H9 (cell line): ENCODE measurements at regions not wholly inside any gene's neighbourhood (a gene's known extent, or its start where the extent isn't known, plus 50 kb on each side); places are given as distances from the start of the nearest gene placed in this dataset.

Experiments
- DNase-seq: peaks from one replicate; pipeline ENCODE4 v3.0.0-alpha.2; 2017
- H2AFZ ChIP-seq: one replicate; pipeline ENCODE4 v1.6.1; 2013; ENCODE audit warnings: mild to moderate bottlenecking, low read length, control low read depth, moderate library complexity
- H2AK5ac ChIP-seq: 2 replicates; pipeline ENCODE4 v1.6.1; 2013; ENCODE audit warnings: low read length, control low read depth, mixed read lengths; ENCODE audit not compliant: insufficient read length
- H2BK120ac ChIP-seq: one replicate; pipeline ENCODE4 v1.6.1; 2013; ENCODE audit warnings: low read depth, mild to moderate bottlenecking, low read length, control low read depth, inconsistent platforms; ENCODE audit not compliant: poor library complexity, severe bottlenecking
- H2BK12ac ChIP-seq: 2 replicates; pipeline ENCODE4 v1.6.1; 2013; ENCODE audit warnings: low read length, control low read depth, mixed read lengths, low read depth; ENCODE audit not compliant: insufficient read length
- H2BK15ac ChIP-seq: 2 replicates; pipeline ENCODE4 v1.6.1; 2013; ENCODE audit warnings: low read depth, low read length, control low read depth
- H2BK20ac ChIP-seq: one replicate; pipeline ENCODE4 v1.6.1; 2013; ENCODE audit warnings: low read depth, mild to moderate bottlenecking, low read length, control low read depth, inconsistent platforms; ENCODE audit not compliant: poor library complexity, severe bottlenecking
- H2BK5ac ChIP-seq: 2 replicates; pipeline ENCODE4 v1.6.1; 2013; ENCODE audit warnings: low read length, control low read depth, mixed read lengths; ENCODE audit not compliant: insufficient read length
- H3K14ac ChIP-seq: 2 replicates; pipeline ENCODE4 v1.6.1; 2013; ENCODE audit warnings: low read length, control low read depth; ENCODE audit not compliant: insufficient read depth
- H3K18ac ChIP-seq: 2 replicates; pipeline ENCODE4 v1.6.1; 2013; ENCODE audit warnings: low read depth, mild to moderate bottlenecking, mixed read lengths, low read length, control low read depth; ENCODE audit not compliant: insufficient read length
- H3K23ac ChIP-seq: 2 replicates; pipeline ENCODE4 v1.6.1; 2013; ENCODE audit warnings: low read length, control low read depth, mixed read lengths, low read depth; ENCODE audit not compliant: insufficient read length
- H3K23me2 ChIP-seq: 2 replicates; pipeline ENCODE4 v1.6.1; 2013; ENCODE audit warnings: low read depth, mild to moderate bottlenecking, mixed read lengths, low read length, control low read depth; ENCODE audit not compliant: insufficient read length, poor library complexity, severe bottlenecking
- H3K27ac ChIP-seq: 2 replicates; pipeline ENCODE4 v1.5.1; 2013; ENCODE audit warnings: low read length, control low read depth, mixed read lengths, low read depth; ENCODE audit not compliant: insufficient read length
- H3K27me3 ChIP-seq: 2 replicates; pipeline ENCODE4 v1.6.1; 2013; ENCODE audit warnings: low read length, control low read depth, inconsistent platforms; ENCODE audit not compliant: insufficient read depth
- H3K4ac ChIP-seq: 2 replicates; pipeline ENCODE4 v1.6.1; 2013; ENCODE audit warnings: low read depth, mild to moderate bottlenecking, control low read depth, inconsistent platforms, low read length, moderate library complexity
- H3K4me1 ChIP-seq: 2 replicates; pipeline ENCODE4 v1.6.1; 2013; ENCODE audit warnings: low read length, control low read depth, inconsistent platforms; ENCODE audit not compliant: insufficient read depth
- H3K4me2 ChIP-seq: 2 replicates; pipeline ENCODE4 v1.6.1; 2013; ENCODE audit warnings: low read length, control low read depth, mixed read lengths; ENCODE audit not compliant: insufficient read length, insufficient read depth
- H3K56ac ChIP-seq: 2 replicates; pipeline ENCODE4 v1.6.1; 2013; ENCODE audit warnings: low read depth, mild to moderate bottlenecking, mixed read lengths, low read length, control low read depth; ENCODE audit not compliant: insufficient read length
- H3K79me1 ChIP-seq: 2 replicates; pipeline ENCODE4 v1.6.1; 2013; ENCODE audit warnings: low read depth, mild to moderate bottlenecking, moderate library complexity, low read length, control low read depth, inconsistent platforms; ENCODE audit not compliant: insufficient read depth, poor library complexity, severe bottlenecking
- H3K79me2 ChIP-seq: 2 replicates; pipeline ENCODE4 v1.6.1; 2013; ENCODE audit warnings: low read length, control low read depth, inconsistent platforms; ENCODE audit not compliant: insufficient read depth
- H3K9ac ChIP-seq: 2 replicates; pipeline ENCODE4 v1.6.1; 2013; ENCODE audit warnings: low read length, control low read depth, mixed read lengths; ENCODE audit not compliant: insufficient read length; ENCODE audit errors: extremely low read depth
- H3K9me3 ChIP-seq: one replicate; pipeline ENCODE4 v1.6.1; 2013; ENCODE audit warnings: low read depth, low read length, inconsistent platforms; ENCODE audit not compliant: control insufficient read depth
- H3T11ph ChIP-seq: one replicate; pipeline ENCODE4 v1.6.1; 2013; ENCODE audit warnings: mild to moderate bottlenecking, low read length, control low read depth, inconsistent platforms
- H4K20me1 ChIP-seq: one replicate; pipeline ENCODE4 v1.6.1; 2013; ENCODE audit not compliant: control insufficient read depth, insufficient read length, insufficient read depth
- H4K5ac ChIP-seq: 2 replicates; pipeline ENCODE4 v1.6.1; 2013; ENCODE audit warnings: low read depth, mild to moderate bottlenecking, mixed read lengths, low read length, control low read depth; ENCODE audit not compliant: insufficient read length
- H4K8ac ChIP-seq: replicated peaks from 2 replicates; pipeline ENCODE4 v1.6.1; 2013; ENCODE audit warnings: low read length, control low read depth, mixed read lengths, low read depth; ENCODE audit not compliant: insufficient read length
- H4K91ac ChIP-seq: 2 replicates; pipeline ENCODE4 v1.6.1; 2013; ENCODE audit warnings: low read depth, mild to moderate bottlenecking, moderate library complexity, mixed read lengths, low read length, control low read depth; ENCODE audit not compliant: insufficient read length
- H3K27ac Mint-ChIP-seq, 3 experiments: 2 replicates in 2 of 3; 3 replicates in 1 of 3; pipeline ENCODE4 v1.8.0; 2020 to 2021; ENCODE audit warnings: mixed read lengths in 3 of 3, mild to moderate bottlenecking in 1 of 3, moderate library complexity in 1 of 3
- H3K27me3 Mint-ChIP-seq: 2 replicates; pipeline ENCODE4 v1.8.0; 2021; ENCODE audit warnings: low read depth, mild to moderate bottlenecking, moderate library complexity, mixed read lengths
- H3K36me3 Mint-ChIP-seq, 3 experiments: 2 replicates in 2 of 3; 3 replicates in 1 of 3; pipeline ENCODE4 v1.8.0; 2020 to 2021; ENCODE audit warnings: low read depth in 3 of 3, mixed read lengths in 3 of 3; ENCODE audit not compliant: insufficient read depth in 1 of 3
- H3K4me1 Mint-ChIP-seq, 2 experiments: 2 replicates each; pipeline ENCODE4 v1.8.0; 2020; ENCODE audit warnings: mixed read lengths in 2 of 2
- H3K4me3 Mint-ChIP-seq, 2 experiments: 2 replicates in 1 of 2; 3 replicates in 1 of 2; pipeline ENCODE4 v1.8.0; 2020 to 2021; ENCODE audit warnings: mild to moderate bottlenecking in 2 of 2, mixed read lengths in 2 of 2, moderate library complexity in 1 of 2
- H3K9me3 Mint-ChIP-seq, 2 experiments: 2 replicates in 1 of 2; 3 replicates in 1 of 2; pipeline ENCODE4 v1.8.0; 2020; ENCODE audit warnings: mild to moderate bottlenecking in 2 of 2, mixed read lengths in 2 of 2, moderate library complexity in 1 of 2
- WGBS: extraction: QIAGEN DNeasy Blood & Tissue Kit; methylation state at CpG from one replicate; pipeline ENCODE4 v1.1.7; 2013; ENCODE audit warnings: missing lambda C conversion rate, low lambda C conversion rate, mixed read lengths; ENCODE audit not compliant: insufficient read length; ENCODE audit errors: extremely low coverage; 5-methylcytosine and 5-hydroxymethylcytosine counted together
- TF ChIP-seq, protein P1 (sequence below): fragments of 200-600 bp; sonication (generic); conservative IDR thresholded peaks from 3 replicates; pipeline ENCODE4 v1.8.0; 2021; ENCODE audit warnings: antibody characterized with exemption, mild to moderate bottlenecking

DNA sequence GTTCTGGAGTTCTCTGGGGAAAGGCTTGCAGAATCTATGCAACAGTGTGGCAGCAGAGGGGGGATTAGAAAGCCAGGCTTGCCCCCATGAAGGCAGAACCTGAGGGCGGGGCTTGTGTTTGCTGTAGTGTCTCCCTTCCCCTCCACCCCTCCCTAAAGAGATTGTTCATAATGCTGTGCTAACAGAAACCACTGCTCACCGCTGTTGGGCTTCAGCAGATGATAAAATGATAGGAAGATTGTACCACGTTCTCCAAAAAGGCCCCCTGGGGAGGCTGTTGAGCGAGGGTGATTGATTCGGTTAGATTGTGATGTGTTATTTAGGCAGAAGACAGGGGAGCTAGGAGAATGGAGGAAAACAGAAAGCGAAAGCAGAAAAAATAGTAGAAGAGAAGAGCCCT, 215.2 kb upstream of the NCAM1 start:
- whole genome bisulfite sequencing, result 100% methylated on average over 2 of the region's 6 CpGs
- Histone ChIP-seq H2BK5ac (no peak overlapping the region), H2AFZ (no peak overlapping the region), H4K8ac (no peak overlapping the region), H3K27ac (no peak overlapping the region), H2BK20ac (no peak overlapping the region), H3K18ac (no peak overlapping the region), H3K56ac (no peak overlapping the region), H3K23ac (no peak overlapping the region), H3K14ac (no peak overlapping the region), H2BK12ac (no peak overlapping the region), H2BK15ac (no peak overlapping the region), H3K9me3 (no peaks in the 10 kb centered on the region), H3K9ac (no peak overlapping the region), H3T11ph (no peak overlapping the region), H4K20me1 (no peaks in the 10 kb centered on the region), H3K23me2 (no peaks in the 10 kb centered on the region), H4K5ac (no peak overlapping the region), H2BK120ac (no peak overlapping the region), H3K4me1 (no peaks in the 10 kb centered on the region), H4K91ac (no peak overlapping the region), H3K4me2 (no peak overlapping the region), H3K79me1 (no peaks in the 10 kb centered on the region), H3K27me3 (no peaks in the 10 kb centered on the region), H2AK5ac (no peak overlapping the region), H3K79me2 (no peaks in the 10 kb centered on the region), H3K4ac (no peak overlapping the region)
- TF ChIP-seq, protein P1, sequence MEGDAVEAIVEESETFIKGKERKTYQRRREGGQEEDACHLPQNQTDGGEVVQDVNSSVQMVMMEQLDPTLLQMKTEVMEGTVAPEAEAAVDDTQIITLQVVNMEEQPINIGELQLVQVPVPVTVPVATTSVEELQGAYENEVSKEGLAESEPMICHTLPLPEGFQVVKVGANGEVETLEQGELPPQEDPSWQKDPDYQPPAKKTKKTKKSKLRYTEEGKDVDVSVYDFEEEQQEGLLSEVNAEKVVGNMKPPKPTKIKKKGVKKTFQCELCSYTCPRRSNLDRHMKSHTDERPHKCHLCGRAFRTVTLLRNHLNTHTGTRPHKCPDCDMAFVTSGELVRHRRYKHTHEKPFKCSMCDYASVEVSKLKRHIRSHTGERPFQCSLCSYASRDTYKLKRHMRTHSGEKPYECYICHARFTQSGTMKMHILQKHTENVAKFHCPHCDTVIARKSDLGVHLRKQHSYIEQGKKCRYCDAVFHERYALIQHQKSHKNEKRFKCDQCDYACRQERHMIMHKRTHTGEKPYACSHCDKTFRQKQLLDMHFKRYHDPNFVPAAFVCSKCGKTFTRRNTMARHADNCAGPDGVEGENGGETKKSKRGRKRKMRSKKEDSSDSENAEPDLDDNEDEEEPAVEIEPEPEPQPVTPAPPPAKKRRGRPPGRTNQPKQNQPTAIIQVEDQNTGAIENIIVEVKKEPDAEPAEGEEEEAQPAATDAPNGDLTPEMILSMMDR, result no peak
- H3K9me3 Mint-ChIP-seq, result no peaks in the 10 kb centered on the region
- DNase-seq, result no peak
- peaks cover 3 to 8% of the 10 kb centered on the region in 2 experiments; a peak in 2 of 4 replicates for H3K4me1 Mint-ChIP-seq
- H3K36me3 Mint-ChIP-seq, result no peaks in the 10 kb centered on the region
- peaks cover 4% of the 10 kb centered on the region for H3K27me3 Mint-ChIP-seq
- H3K27ac Mint-ChIP-seq, result no peak overlapping the region
- no peak overlapping the region for H3K4me3 Mint-ChIP-seq
